ENCODE measurements at regions not wholly inside any gene's neighbourhood (a gene's known extent, or its start where the extent isn't known, plus 50 kb on each side); places are given as distances from the start of the nearest gene placed in this dataset.
A peak's percentile ranks its signal among the peaks of the same experiment; 100 is the strongest.

GRCh38 chr6:78302411-78302810 lies 564.9 kb upstream of the IRAK1BP1 start:
- H3K4me2 ChIP-seq (ENCODE audit: low read length): no peak overlapping the region
- H3K9me3 ChIP-seq (ENCODE audit: insufficient read depth, low read length): no peaks in the 10 kb centered on the region
- H3K27me3 ChIP-seq (ENCODE audit: low read depth, low read length): no peaks in the 10 kb centered on the region
- no peak for TF ChIP-seq EZH2phosphoT487 (IDR thresholded peaks at IDR 0.05; ENCODE audit: low read depth)
- TF ChIP-seq CTCF (IDR thresholded peaks at IDR 0.05; ENCODE audit: low read depth, low read length): no peak
- H3K4me1 ChIP-seq (ENCODE audit: low read length): no peaks in the 10 kb centered on the region
- no peak overlapping the region for H3K9ac ChIP-seq (ENCODE audit: low read length)
- no peak overlapping the region for H3K27ac ChIP-seq (ENCODE audit: low read length)
- H2AFZ ChIP-seq (ENCODE audit: low read depth, low read length): no peak overlapping the region
- no peaks in the 10 kb centered on the region for H3K79me2 ChIP-seq (ENCODE audit: low read length)
- H4K20me1 ChIP-seq (ENCODE audit: insufficient read depth, low read length): no peaks in the 10 kb centered on the region
- no peak overlapping the region for H3K4me3 ChIP-seq (ENCODE audit: low read length)
- no peaks in the 10 kb centered on the region for H3K36me3 ChIP-seq (replicated peaks; ENCODE audit: low read depth, low read length)

- Histone ChIP-seq H3K4me3 (ENCODE audit: low read length) (no peak overlapping the region), H4K20me1 (ENCODE audit: insufficient read depth, low read length) (no peaks in the 10 kb centered on the region), H3K27ac (ENCODE audit: low read length) (no peak overlapping the region), H3K79me2 (ENCODE audit: low read length) (no peaks in the 10 kb centered on the region), H2AFZ (ENCODE audit: low read depth, low read length) (no peak overlapping the region), H3K27me3 (ENCODE audit: low read depth, low read length) (no peaks in the 10 kb centered on the region), H3K4me2 (ENCODE audit: low read length) (no peak overlapping the region), H3K4me1 (ENCODE audit: low read length) (no peaks in the 10 kb centered on the region), H3K9ac (ENCODE audit: low read length) (no peak overlapping the region), H3K36me3 (replicated peaks; ENCODE audit: low read depth, low read length) (no peaks in the 10 kb centered on the region), H3K9me3 (ENCODE audit: insufficient read depth, low read length) (no peaks in the 10 kb centered on the region)
- TF ChIP-seq CTCF (IDR thresholded peaks at IDR 0.05; ENCODE audit: low read depth, low read length): peak; percentile 35
- no peak for TF ChIP-seq EZH2phosphoT487 (IDR thresholded peaks at IDR 0.05; ENCODE audit: low read depth)
Measured at GRCh38 chr6:78308025-78308424, 559.3 kb upstream of the IRAK1BP1 start.

- Histone ChIP-seq H3K4me2 (ENCODE audit: low read length) (no peak overlapping the region), H3K9me3 (ENCODE audit: insufficient read depth, low read length) (no peaks in the 10 kb centered on the region), H4K20me1 (ENCODE audit: insufficient read depth, low read length) (no peaks in the 10 kb centered on the region), H2AFZ (ENCODE audit: low read depth, low read length) (no peak overlapping the region), H3K27me3 (ENCODE audit: low read depth, low read length) (no peaks in the 10 kb centered on the region), H3K79me2 (ENCODE audit: low read length) (no peaks in the 10 kb centered on the region), H3K27ac (ENCODE audit: low read length) (no peak overlapping the region), H3K4me3 (ENCODE audit: low read length) (no peak overlapping the region), H3K4me1 (ENCODE audit: low read length) (no peaks in the 10 kb centered on the region), H3K36me3 (replicated peaks; ENCODE audit: low read depth, low read length) (no peaks in the 10 kb centered on the region), H3K9ac (ENCODE audit: low read length) (no peak overlapping the region)
- no peak for TF ChIP-seq EZH2phosphoT487 (IDR thresholded peaks at IDR 0.05; ENCODE audit: low read depth)
- TF ChIP-seq CTCF (IDR thresholded peaks at IDR 0.05; ENCODE audit: low read depth, low read length): no peak
Measured at GRCh38 chr6:78322068-78322845, 545.1 kb upstream of the IRAK1BP1 start.

- no peak overlapping the region for H3K4me2 ChIP-seq (ENCODE audit: low read length)
- no peak overlapping the region for H3K27ac ChIP-seq (ENCODE audit: low read length)
- no peak overlapping the region for H3K4me3 ChIP-seq (ENCODE audit: low read length)
- no peaks in the 10 kb centered on the region for H3K79me2 ChIP-seq (ENCODE audit: low read length)
- no peaks in the 10 kb centered on the region for H3K36me3 ChIP-seq (replicated peaks; ENCODE audit: low read depth, low read length)
- H3K9ac ChIP-seq (ENCODE audit: low read length): no peak overlapping the region
- no peaks in the 10 kb centered on the region for H3K27me3 ChIP-seq (ENCODE audit: low read depth, low read length)
- H4K20me1 ChIP-seq (ENCODE audit: insufficient read depth, low read length): no peaks in the 10 kb centered on the region
- no peak overlapping the region for H2AFZ ChIP-seq (ENCODE audit: low read depth, low read length)
- TF ChIP-seq CTCF (IDR thresholded peaks at IDR 0.05; ENCODE audit: low read depth, low read length) (no peak), EZH2phosphoT487 (IDR thresholded peaks at IDR 0.05; ENCODE audit: low read depth) (no peak)
- no peaks in the 10 kb centered on the region for H3K4me1 ChIP-seq (ENCODE audit: low read length)
- H3K9me3 ChIP-seq (ENCODE audit: insufficient read depth, low read length): no peaks in the 10 kb centered on the region
Measured at GRCh38 chr6:78324213-78324612, 543.1 kb upstream of the IRAK1BP1 start.
